ENCODE measurements at regions not wholly inside any gene's neighbourhood (a gene's known extent, or its start where the extent isn't known, plus 50 kb on each side); places are given as distances from the start of the nearest gene placed in this dataset.

GRCh38 chrX:46125111-46125510 is 420.1 kb downstream of the ZNF674 start:
- TF ChIP-seq, protein P1, sequence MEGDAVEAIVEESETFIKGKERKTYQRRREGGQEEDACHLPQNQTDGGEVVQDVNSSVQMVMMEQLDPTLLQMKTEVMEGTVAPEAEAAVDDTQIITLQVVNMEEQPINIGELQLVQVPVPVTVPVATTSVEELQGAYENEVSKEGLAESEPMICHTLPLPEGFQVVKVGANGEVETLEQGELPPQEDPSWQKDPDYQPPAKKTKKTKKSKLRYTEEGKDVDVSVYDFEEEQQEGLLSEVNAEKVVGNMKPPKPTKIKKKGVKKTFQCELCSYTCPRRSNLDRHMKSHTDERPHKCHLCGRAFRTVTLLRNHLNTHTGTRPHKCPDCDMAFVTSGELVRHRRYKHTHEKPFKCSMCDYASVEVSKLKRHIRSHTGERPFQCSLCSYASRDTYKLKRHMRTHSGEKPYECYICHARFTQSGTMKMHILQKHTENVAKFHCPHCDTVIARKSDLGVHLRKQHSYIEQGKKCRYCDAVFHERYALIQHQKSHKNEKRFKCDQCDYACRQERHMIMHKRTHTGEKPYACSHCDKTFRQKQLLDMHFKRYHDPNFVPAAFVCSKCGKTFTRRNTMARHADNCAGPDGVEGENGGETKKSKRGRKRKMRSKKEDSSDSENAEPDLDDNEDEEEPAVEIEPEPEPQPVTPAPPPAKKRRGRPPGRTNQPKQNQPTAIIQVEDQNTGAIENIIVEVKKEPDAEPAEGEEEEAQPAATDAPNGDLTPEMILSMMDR (IDR thresholded peaks at IDR 0.05), result no peak
- TF ChIP-seq POLR2AphosphoS5 (IDR thresholded peaks at IDR 0.05), result no peak
- TF ChIP-seq POLR2A (IDR thresholded peaks at IDR 0.05), result no peak
- no peak for TF ChIP-seq EP300 (IDR thresholded peaks at IDR 0.05)
